GM10248 (cell line): ENCODE measurements at regions not wholly inside any gene's neighbourhood (a gene's known extent, or its start where the extent isn't known, plus 50 kb on each side); places are given as distances from the start of the nearest gene placed in this dataset.
"Not testable (repeated sequence)": the region's sequence is repeated elsewhere in the genome, so short reads cannot be mapped to it uniquely, and the experiment has no call there.

ENCODE experiments used
- CTCF ChIA-PET: fragments of 300-600 bp; sonication (Branson Sonifier 250); formaldehyde crosslinking; extraction: SDS; loops from one replicate; lab custom pipeline; 2021; ENCODE audit warnings: antibody characterized with exemption; lab: Yijun Ruan, JAX
- POLR2A ChIA-PET: fragments of 350-650 bp; sonication (Branson Sonifier 250); formaldehyde crosslinking; extraction: SDS; loops from one replicate; lab custom pipeline; 2020; ENCODE audit warnings: antibody characterized with exemption; lab: Yijun Ruan, JAX
- DNase-seq: peaks from one replicate; pipeline ENCODE4 v3.0.0; 2012; ENCODE audit errors: extremely low spot score
- TF ChIP-seq, protein P1 (sequence below): IDR thresholded peaks from 2 replicates; pipeline ENCODE4 v1.5.1; 2012; ENCODE audit warnings: mild to moderate bottlenecking, low read depth; ENCODE audit errors: extremely low read depth, missing control alignments, control extremely low read depth

DNA sequence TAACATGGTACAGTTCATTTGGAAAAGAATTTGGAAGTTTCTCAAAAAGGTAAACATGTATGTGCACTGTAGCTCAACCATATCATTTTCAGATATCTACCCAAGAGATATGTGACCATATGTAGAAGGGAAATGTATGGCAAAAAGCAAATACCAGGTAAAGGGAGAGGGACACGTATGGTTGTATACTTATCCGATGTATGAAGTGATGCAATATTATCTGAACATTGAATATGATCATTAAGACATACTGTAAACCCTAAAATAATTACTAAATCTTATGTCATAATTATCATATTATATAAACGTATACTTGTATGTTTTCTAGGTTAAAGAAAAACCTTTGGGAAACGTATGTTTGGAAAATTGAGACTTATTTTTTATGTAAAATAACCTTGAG lies 367.5 kb upstream of the KCND2 start:
- CTCF ChIA-PET = no interaction called here
- DNase-seq = no peak
- POLR2A ChIA-PET = no interaction called here
- TF ChIP-seq, protein P1, sequence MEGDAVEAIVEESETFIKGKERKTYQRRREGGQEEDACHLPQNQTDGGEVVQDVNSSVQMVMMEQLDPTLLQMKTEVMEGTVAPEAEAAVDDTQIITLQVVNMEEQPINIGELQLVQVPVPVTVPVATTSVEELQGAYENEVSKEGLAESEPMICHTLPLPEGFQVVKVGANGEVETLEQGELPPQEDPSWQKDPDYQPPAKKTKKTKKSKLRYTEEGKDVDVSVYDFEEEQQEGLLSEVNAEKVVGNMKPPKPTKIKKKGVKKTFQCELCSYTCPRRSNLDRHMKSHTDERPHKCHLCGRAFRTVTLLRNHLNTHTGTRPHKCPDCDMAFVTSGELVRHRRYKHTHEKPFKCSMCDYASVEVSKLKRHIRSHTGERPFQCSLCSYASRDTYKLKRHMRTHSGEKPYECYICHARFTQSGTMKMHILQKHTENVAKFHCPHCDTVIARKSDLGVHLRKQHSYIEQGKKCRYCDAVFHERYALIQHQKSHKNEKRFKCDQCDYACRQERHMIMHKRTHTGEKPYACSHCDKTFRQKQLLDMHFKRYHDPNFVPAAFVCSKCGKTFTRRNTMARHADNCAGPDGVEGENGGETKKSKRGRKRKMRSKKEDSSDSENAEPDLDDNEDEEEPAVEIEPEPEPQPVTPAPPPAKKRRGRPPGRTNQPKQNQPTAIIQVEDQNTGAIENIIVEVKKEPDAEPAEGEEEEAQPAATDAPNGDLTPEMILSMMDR = no peak

DNA sequence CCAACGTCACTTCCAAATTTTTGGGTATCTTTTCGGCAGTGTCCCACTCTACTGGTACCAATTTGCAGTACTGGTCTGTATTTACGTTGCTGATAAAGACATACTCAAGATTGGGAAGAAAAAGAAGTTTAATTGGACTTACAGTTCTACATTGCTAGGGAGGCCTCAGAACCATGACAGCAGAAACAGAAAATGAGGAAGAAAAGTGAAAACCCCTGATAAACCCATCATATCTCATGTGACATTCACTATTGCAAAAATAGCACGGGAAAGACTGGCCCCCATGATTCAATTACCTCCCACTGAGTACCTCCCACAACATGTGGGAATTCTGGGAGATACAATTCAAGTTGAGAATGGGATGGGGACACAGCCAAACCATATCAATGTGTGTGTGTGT lies 364.0 kb upstream of the KCND2 start:
- CTCF ChIA-PET = interaction anchor here (1.2 kb wide), 1 partner anchor 25 kb away, joined by 3 read pairs; no protein-coding TSS in a partner anchor
- DNase-seq = no peak
- POLR2A ChIA-PET = no interaction called here
- TF ChIP-seq, protein P1 = no peak

DNA sequence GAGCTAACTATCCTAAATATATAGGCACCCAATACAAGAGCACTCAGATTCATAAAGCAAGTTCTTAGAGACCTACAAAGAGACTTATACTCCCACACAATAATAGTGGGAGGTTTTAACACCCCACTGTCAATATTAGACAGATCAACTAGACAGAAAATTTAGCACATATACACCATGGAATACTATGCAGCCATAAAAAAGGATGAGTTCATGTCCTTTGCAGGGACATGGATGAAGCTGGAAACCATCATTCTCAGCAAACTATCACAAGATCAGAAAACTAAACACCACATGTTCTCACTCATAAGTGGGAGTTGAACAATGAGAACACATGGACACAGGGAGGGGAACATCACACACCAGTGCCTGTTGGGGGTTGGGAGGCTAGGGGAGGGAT lies 358.9 kb upstream of the KCND2 start:
- DNase-seq, POLR2A ChIA-PET, CTCF ChIA-PET: not testable (repeated sequence)

DNA sequence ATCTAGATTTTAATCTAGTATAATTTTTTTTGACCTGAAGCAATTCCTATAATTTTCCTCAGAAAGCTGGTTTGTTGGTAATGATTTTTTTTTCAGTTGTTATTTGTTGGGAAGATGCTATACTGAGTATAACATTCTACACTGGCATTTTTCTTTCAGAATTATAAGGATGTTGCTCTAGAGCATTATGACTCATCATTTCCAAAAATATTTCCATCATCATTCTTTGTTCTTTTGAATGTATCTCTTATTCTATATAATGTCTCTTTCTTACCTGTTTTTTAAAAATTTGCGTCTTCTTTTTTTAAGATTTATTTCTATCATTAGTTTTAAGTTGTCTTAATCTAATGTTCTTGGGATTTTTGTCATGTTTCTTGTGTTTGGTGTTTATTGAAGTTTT lies 356.5 kb upstream of the KCND2 start:
- POLR2A ChIA-PET = no interaction called here
- TF ChIP-seq, protein P1 = no peak
- CTCF ChIA-PET = no interaction called here
- no peak for DNase-seq

DNA sequence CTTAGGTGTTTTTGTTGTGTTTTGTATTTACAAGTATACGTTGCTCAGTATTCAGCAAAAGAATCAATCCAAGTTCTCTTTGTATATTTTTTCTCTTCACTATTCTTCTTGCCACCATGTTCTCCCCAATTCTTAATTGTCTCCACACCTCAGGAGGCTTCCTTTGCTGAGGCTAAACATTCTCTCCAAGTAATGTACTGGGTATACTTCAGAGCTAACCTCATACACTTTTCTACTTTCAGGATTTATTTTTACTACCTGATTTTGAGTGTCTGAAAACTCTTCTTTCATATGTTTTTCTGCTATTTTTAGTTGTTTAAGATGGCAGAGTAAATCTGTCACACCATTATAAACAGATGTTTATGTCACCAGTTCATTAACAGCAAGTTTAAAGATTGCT lies 354.8 kb upstream of the KCND2 start:
- TF ChIP-seq, protein P1 = no peak
- no peak for DNase-seq
- ChIA-PET CTCF (interaction anchor here (0.6 kb wide), 1 partner anchor 46 kb away, joined by 3 read pairs; no protein-coding TSS in a partner anchor), POLR2A (no interaction called here)

DNA sequence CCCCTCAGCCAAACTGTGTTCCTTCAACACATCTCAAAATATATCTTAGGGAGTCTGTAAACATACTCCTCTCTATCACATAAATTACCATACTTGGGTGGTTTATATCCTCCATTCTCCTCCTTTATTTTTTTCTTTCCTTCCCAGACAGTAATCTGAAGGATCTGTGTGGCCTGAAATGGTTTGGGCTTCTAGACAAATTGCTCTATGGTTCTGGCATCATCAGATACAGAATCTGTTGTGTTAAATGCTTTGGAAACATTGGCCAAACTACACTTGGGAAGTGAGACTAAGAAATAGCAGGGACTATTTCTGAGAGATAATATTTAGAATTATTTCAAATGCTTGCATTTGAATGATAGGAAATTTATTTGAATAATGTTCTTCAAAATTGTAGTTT lies 353.0 kb upstream of the KCND2 start:
- ChIA-PET CTCF (no interaction called here), POLR2A (no interaction called here)
- DNase-seq = no peak
- TF ChIP-seq, protein P1 = no peak

DNA sequence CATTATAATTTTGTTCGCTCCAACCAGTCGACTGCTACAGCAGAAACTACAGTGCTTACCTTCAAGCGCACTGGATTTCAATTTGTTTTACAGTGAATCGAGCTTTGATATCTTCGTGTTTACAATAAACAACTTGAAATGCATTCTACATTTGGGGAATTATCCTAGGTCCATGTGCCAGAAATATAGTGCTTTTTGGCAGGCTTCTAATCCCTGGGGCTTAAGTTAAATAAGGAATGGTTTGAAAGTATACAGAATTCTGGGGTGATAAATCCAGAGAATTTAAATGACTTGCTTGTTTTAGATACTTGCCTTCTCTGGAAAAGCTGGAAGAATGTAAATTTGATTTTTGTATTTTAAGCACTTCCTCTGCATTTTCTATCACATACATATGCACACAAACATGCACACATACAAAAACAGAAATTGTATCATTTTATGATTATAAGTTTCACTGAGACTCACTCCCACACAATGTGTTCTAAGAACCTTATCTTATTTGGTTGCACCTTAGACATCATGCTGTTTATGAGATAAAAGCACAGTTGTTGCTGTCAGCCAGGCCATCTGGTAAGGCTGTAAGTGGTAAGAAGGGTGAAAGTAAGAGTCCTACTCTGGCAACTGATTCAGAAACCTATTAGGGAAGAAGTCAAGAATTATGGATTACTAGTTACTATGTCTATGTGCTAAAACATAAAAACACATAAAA lies 347.2 kb upstream of the KCND2 start:
- POLR2A ChIA-PET = no interaction called here
- CTCF ChIA-PET = interaction anchor here (1.0 to 1.5 kb wide), 3 partner anchors 9 to 10 kb away, joined by 3 to 5 read pairs (median 3); no protein-coding TSS in a partner anchor
- TF ChIP-seq, protein P1 = no peak
- no peak for DNase-seq
